Stomach (tissue), 8 donors: ENCODE measurements at regions not wholly inside any gene's neighbourhood (a gene's known extent, or its start where the extent isn't known, plus 50 kb on each side); places are given as distances from the start of the nearest gene placed in this dataset.

ENCODE experiments used
- DNase-seq, 2 donors: peaks; one replicate each; pipeline versions ENCODE4 v3.0.0 to v3.0.0-alpha.2; 2013 to 2019
- H3K27ac ChIP-seq, 5 donors: fragments of 200-600 bp in 4 of 5; sonication (generic) in 4 of 5; one replicate each; pipeline ENCODE4 v1.5.1; 2013 to 2019; ENCODE audit warnings: mild to moderate bottlenecking in 1 of 5, moderate library complexity in 1 of 5
- H3K27me3 ChIP-seq, 3 donors: fragments of 200-600 bp; sonication (generic); one replicate each; pipeline ENCODE4 v1.5.1; 2017 to 2019; ENCODE audit warnings: mixed run types in 1 of 3
- H3K36me3 ChIP-seq, 4 donors: fragments of 200-600 bp; sonication (generic); 1 replicate in 3 of 4; 2 replicates in 1 of 4; pipeline ENCODE4 v1.5.1; 2016 to 2019
- H3K4me1 ChIP-seq, 4 donors: fragments of 200-600 bp; sonication (generic); one replicate each; pipeline ENCODE4 v1.5.1; 2016 to 2019
- H3K4me3 ChIP-seq, 4 donors: fragments of 200-600 bp; sonication (generic) in 3 of 4; one replicate each; pipeline ENCODE4 v1.5.1; 2016 to 2019; ENCODE audit warnings: mild to moderate bottlenecking in 1 of 4
- H3K9me3 ChIP-seq, 4 donors: fragments of 200-600 bp; sonication (generic); one replicate each; pipeline ENCODE4 v1.5.1; 2016 to 2019
- CTCF ChIP-seq, 7 experiments: fragments of 450-650 bp in 4 of 7; fragments of 200-600 bp in 3 of 7; sonication (generic) in 3 of 7; IDR thresholded peaks; one replicate each; pipeline ENCODE4 v1.5.1; 2016 to 2019; ENCODE audit warnings: antibody characterized with exemption in 7 of 7, control low read depth in 2 of 7, mild to moderate bottlenecking in 1 of 7
- EP300 ChIP-seq: sonication (generic); formaldehyde crosslinking; IDR thresholded peaks from one replicate; pipeline ENCODE4 v1.6.1; 2017; ENCODE audit warnings: antibody characterized with exemption
- POLR2A ChIP-seq, 4 donors: fragments of 450-650 bp; IDR thresholded peaks; one replicate each; pipeline ENCODE4 v1.6.1; 2016; ENCODE audit warnings: antibody characterized with exemption in 4 of 4, control low read depth in 2 of 4, mild to moderate bottlenecking in 1 of 4, moderate library complexity in 1 of 4
- POLR2AphosphoS5 ChIP-seq, 3 donors: sonication (generic); formaldehyde crosslinking; IDR thresholded peaks; one replicate each; pipeline ENCODE4 v1.6.1; 2016; ENCODE audit warnings: antibody characterized with exemption in 3 of 3
- WGBS, 5 donors: extraction: QIAGEN DNeasy Blood & Tissue Kit in 3 of 5; methylation state at CpG; one replicate each; pipeline versions ENCODE4 v1.1.5 to v1.1.7; 2013 to 2018; 5-methylcytosine and 5-hydroxymethylcytosine counted together
- intact Hi-C: fragments of 100-400 bp; cut with DNase I; formaldehyde crosslinking; loops from one replicate; pipeline ENCODE4 v1.15.1; 2023; ENCODE audit warnings: low total_unique reads
- donor health status: healthy with polysubstance abuse.
- donor health status: Bipolar disorder and iron deficiency.
- donor health status: healthy.

DNA sequence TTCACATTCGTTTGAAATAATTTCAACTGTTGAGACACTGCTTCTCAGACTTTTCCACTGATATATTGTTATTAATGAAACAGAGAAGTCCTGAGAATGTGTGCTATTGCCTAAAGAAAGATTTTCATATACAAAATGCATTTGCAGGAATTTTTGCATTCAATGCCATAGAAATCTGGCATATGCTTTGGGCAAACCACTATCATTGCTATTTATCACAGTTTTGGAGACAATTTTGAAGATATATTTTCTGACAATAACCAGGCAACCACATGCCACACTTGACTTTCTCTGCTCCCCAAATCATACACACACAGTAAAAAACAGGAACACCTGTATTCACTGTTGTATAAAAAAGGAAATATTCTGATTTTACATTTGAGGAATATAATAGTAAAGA, 1303.7 kb upstream of the IGFBP7 start:
- Histone ChIP-seq H3K4me3 (no peak overlapping the region), H3K9me3 (no peaks in the 10 kb centered on the region), H3K27me3 (no peaks in the 10 kb centered on the region), H3K4me1 (no peaks in the 10 kb centered on the region), H3K27ac (no peak overlapping the region), H3K36me3 (no peaks in the 10 kb centered on the region)
- no peak for DNase-seq
- 46 to 93% (median 91%) methylated on average over 1 of the region's 1 CpG for WGBS, 5 donors
- intact Hi-C loops = no loop called here
- TF ChIP-seq POLR2A (IDR thresholded peaks at IDR 0.05) = no peak
- no peak for TF ChIP-seq CTCF (IDR thresholded peaks at IDR 0.05)
- no peak for TF ChIP-seq EP300
- no peak for TF ChIP-seq POLR2AphosphoS5 (IDR thresholded peaks at IDR 0.05)

- no peak overlapping the region for H3K4me3 ChIP-seq
- no peaks in the 10 kb centered on the region for H3K9me3 ChIP-seq
- no peaks in the 10 kb centered on the region for H3K4me1 ChIP-seq
- DNase-seq = no peak
- H3K36me3 ChIP-seq = no peaks in the 10 kb centered on the region
- WGBS, 5 donors = 75 to 93% (median 87%) methylated on average over 2 of the region's 2 CpGs
- no peaks in the 10 kb centered on the region for H3K27me3 ChIP-seq
- no peak for TF ChIP-seq POLR2AphosphoS5 (IDR thresholded peaks at IDR 0.05)
- TF ChIP-seq POLR2A (IDR thresholded peaks at IDR 0.05) = no peak
- no peak for TF ChIP-seq CTCF (IDR thresholded peaks at IDR 0.05)
- no peak for TF ChIP-seq EP300
- no peak overlapping the region for H3K27ac ChIP-seq
- intact Hi-C loops = no loop called here
These were observed 1301.7 kb upstream of the IGFBP7 start for GRCh38 chr4:58411904-58412303.

DNA sequence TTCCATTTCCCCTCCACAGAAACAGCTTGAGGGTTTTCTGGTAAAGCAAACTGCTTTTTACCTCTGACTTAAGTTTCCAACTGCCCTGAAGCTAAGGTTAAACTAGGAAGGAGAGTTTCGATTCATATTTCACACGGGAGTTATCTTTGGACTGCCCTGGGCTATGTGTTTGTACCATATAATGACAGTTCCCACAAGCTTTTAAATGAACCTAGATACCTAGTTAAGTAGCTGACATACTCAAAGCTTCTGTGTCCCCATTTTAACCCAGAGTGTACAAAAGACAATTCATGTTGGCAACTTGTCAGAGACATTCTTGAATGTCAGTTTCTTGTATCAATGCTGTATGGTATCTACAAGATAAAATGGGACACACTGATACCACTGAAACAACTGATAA, 1296.6 kb upstream of the IGFBP7 start:
- intact Hi-C loops = no loop called here
- TF ChIP-seq POLR2A (IDR thresholded peaks at IDR 0.05) = no peak
- no peak for TF ChIP-seq POLR2AphosphoS5 (IDR thresholded peaks at IDR 0.05)
- no peak for TF ChIP-seq EP300
- TF ChIP-seq CTCF (IDR thresholded peaks at IDR 0.05) = no peak
- H3K36me3 ChIP-seq = no peaks in the 10 kb centered on the region
- peaks cover 0 to 12% (median 2%) of the 10 kb centered on the region in 4 donors for H3K9me3 ChIP-seq
- H3K27ac ChIP-seq = no peak overlapping the region
- no peaks in the 10 kb centered on the region for H3K27me3 ChIP-seq
- DNase-seq = no peak
- 36 to 67% (median 53%) methylated on average over 2 of the region's 2 CpGs for WGBS, 5 donors
- H3K4me3 ChIP-seq = no peak overlapping the region
- H3K4me1 ChIP-seq = no peaks in the 10 kb centered on the region

- intact Hi-C loops = no loop called here
- H3K36me3 ChIP-seq = no peaks in the 10 kb centered on the region
- no peaks in the 10 kb centered on the region for H3K4me1 ChIP-seq
- no peaks in the 10 kb centered on the region for H3K27me3 ChIP-seq
- peaks cover 0 to 4% (median 0%) of the 10 kb centered on the region in 4 donors for H3K9me3 ChIP-seq
- no peak overlapping the region for H3K4me3 ChIP-seq
- TF ChIP-seq POLR2AphosphoS5 (IDR thresholded peaks at IDR 0.05) (no peak), EP300 (no peak), POLR2A (IDR thresholded peaks at IDR 0.05) (no peak), CTCF (IDR thresholded peaks at IDR 0.05) (no peak)
- H3K27ac ChIP-seq = no peak overlapping the region
- no peak for DNase-seq
These were observed 1258.0 kb upstream of the IGFBP7 start for GRCh38 chr4:58368221-58368620.
